ENCODE measurements at regions not wholly inside any gene's neighbourhood (a gene's known extent, or its start where the extent isn't known, plus 50 kb on each side); places are given as distances from the start of the nearest gene placed in this dataset.

- no peaks in the 10 kb centered on the region for H3K4me1 ChIP-seq (ENCODE audit: insufficient read depth, low read length)
- no peak overlapping the region for H3K9ac ChIP-seq (ENCODE audit: insufficient read depth, low read depth, low read length)
- BruUV-seq (replicated peaks): no TSS peak
- no peak for TF ChIP-seq ZBTB14 (CRISPR knock-in tag; IDR thresholded peaks at IDR 0.05)
- no peak for TF ChIP-seq ZNF230 (CRISPR knock-in tag; IDR thresholded peaks at IDR 0.05)
- no peak for TF ChIP-seq ZNF816 (CRISPR knock-in tag; IDR thresholded peaks at IDR 0.05; ENCODE audit: borderline replicate concordance)
- no peak for TF ChIP-seq SALL1 (CRISPR knock-in tag; IDR thresholded peaks at IDR 0.05)
- TF ChIP-seq SRSF4 (IDR thresholded peaks at IDR 0.05; ENCODE audit: low read depth, low read length, poor library complexity, severe bottlenecking): no peak
- no peak for TF ChIP-seq TOPORS (CRISPR knock-in tag; IDR thresholded peaks at IDR 0.05)
- TF ChIP-seq ZNF496 (CRISPR knock-in tag; IDR thresholded peaks at IDR 0.05; ENCODE audit: insufficient replicate concordance): no peak
- DNase-seq (ENCODE audit: low spot score) (no peak), FAIRE-seq (no peak), ATAC-seq (no peak)
- POLR2A ChIA-PET: no interaction called here
- no peak overlapping the region for H2AFZ ChIP-seq (ENCODE audit: low read length)
- no peaks in the 10 kb centered on the region for H3K79me2 ChIP-seq (ENCODE audit: insufficient read depth, low read length)
- no peaks in the 10 kb centered on the region for H3K9me3 ChIP-seq (ENCODE audit: low read length)
- no peaks in the 10 kb centered on the region for H4K20me1 ChIP-seq (ENCODE audit: insufficient read depth, low read length)
- no peak overlapping the region for H3K4me2 ChIP-seq (ENCODE audit: low read depth, low read length)
- no peak overlapping the region for H3K4me3 ChIP-seq (replicated peaks in 1 of 3; ENCODE audit: insufficient read depth in 1 of 3, low read depth in 2 of 3, low read length in 3 of 3)
- no peak overlapping the region for H3K27ac ChIP-seq (ENCODE audit: extremely low read length, insufficient read depth, low read length)
- H3K36me3 ChIP-seq (replicated peaks in 1 of 2; ENCODE audit: control insufficient read depth in 1 of 2, insufficient read depth in 2 of 2, low read length in 2 of 2): no peaks in the 10 kb centered on the region
- CTCF ChIA-PET (ENCODE audit: low intra/inter-chr PET ratio, low total read pairs): no interaction called here
- intact Hi-C loops (cut with micrococcal nuclease; ENCODE audit: unreplicated experiment): no loop called here
- no peaks in the 10 kb centered on the region for H3K27me3 ChIP-seq (ENCODE audit: control insufficient read depth in 1 of 2, insufficient read depth in 2 of 2, low read length in 2 of 2)
- in situ Hi-C loops (cut with HindIII; ENCODE audit: extremely low pct_ligation_motif_present, low pct_unique_long_range_greater_than_20kb): no loop called here
These were observed 2581.8 kb downstream of the PCDH9 start for GRCh38 chr13:64648293-64648692.

DNA sequence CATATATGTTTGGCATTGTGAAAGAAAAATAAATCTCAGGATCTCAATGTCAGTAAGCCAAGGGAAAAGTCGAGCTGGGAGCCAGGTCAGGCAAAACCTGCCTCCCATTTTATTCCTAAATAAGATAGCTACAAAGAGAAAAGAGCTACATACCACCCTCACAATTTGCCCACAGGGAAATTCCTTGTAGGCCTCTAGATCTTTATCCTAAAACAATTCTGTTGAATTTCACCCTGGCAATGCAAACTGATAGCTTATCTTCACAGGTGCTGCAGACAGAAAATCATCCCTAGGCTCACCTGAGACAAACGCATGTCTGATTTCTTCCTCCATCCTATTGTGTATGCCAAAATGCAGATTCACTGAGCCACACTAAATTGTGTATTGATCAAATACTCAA is 2587.1 kb downstream of the PCDH9 start:
- in situ Hi-C loops (cut with HindIII; ENCODE audit: extremely low pct_ligation_motif_present, low pct_unique_long_range_greater_than_20kb) (no loop called here), intact Hi-C loops (cut with micrococcal nuclease; ENCODE audit: unreplicated experiment) (no loop called here)
- H3K79me2 ChIP-seq (ENCODE audit: insufficient read depth, low read length): no peaks in the 10 kb centered on the region
- H3K4me2 ChIP-seq (ENCODE audit: low read depth, low read length): no peak overlapping the region
- DNase-seq (ENCODE audit: low spot score): no peak
- H3K27ac ChIP-seq (ENCODE audit: extremely low read length, insufficient read depth, low read length): no peak overlapping the region
- no peaks in the 10 kb centered on the region for H3K27me3 ChIP-seq (ENCODE audit: control insufficient read depth in 1 of 2, insufficient read depth in 2 of 2, low read length in 2 of 2)
- no peaks in the 10 kb centered on the region for H3K4me1 ChIP-seq (ENCODE audit: insufficient read depth, low read length)
- no peaks in the 10 kb centered on the region for H4K20me1 ChIP-seq (ENCODE audit: insufficient read depth, low read length)
- ChIA-PET POLR2A (no interaction called here), CTCF (ENCODE audit: low intra/inter-chr PET ratio, low total read pairs) (no interaction called here)
- H3K9me3 ChIP-seq (ENCODE audit: low read length): no peaks in the 10 kb centered on the region
- WGBS (ENCODE audit: low lambda C conversion rate): 4% methylated on average over 2 of the region's 2 CpGs
- BruUV-seq (replicated peaks): no TSS peak
- no peak for ATAC-seq
- no peak overlapping the region for H3K9ac ChIP-seq (ENCODE audit: insufficient read depth, low read depth, low read length)
- no peak for FAIRE-seq
- no peak overlapping the region for H2AFZ ChIP-seq (ENCODE audit: low read length)
- no peak overlapping the region for H3K4me3 ChIP-seq (replicated peaks in 1 of 3; ENCODE audit: insufficient read depth in 1 of 3, low read depth in 2 of 3, low read length in 3 of 3)
- H3K36me3 ChIP-seq (replicated peaks in 1 of 2; ENCODE audit: control insufficient read depth in 1 of 2, insufficient read depth in 2 of 2, low read length in 2 of 2): no peaks in the 10 kb centered on the region
- TF ChIP-seq TEAD3 (CRISPR knock-in tag; optimal IDR thresholded peaks at IDR 0.05; ENCODE audit: borderline replicate concordance): no peak
- no peak for TF ChIP-seq RFX1 (IDR thresholded peaks at IDR 0.05)
- TF ChIP-seq AKAP8 (CRISPR knock-in tag; IDR thresholded peaks at IDR 0.05): no peak
- no peak for TF ChIP-seq ZIK1 (CRISPR knock-in tag; IDR thresholded peaks at IDR 0.05; ENCODE audit: borderline replicate concordance, low read depth)
- no peak for TF ChIP-seq AHR (CRISPR knock-in tag; IDR thresholded peaks at IDR 0.05)
- TF ChIP-seq ZNF451 (CRISPR knock-in tag; IDR thresholded peaks at IDR 0.05): no peak
- TF ChIP-seq DDIT3 (CRISPR knock-in tag; IDR thresholded peaks at IDR 0.05): no peak
- no peak for TF ChIP-seq CSRNP1 (CRISPR knock-in tag; IDR thresholded peaks at IDR 0.05)
- no peak for TF ChIP-seq SP140L (CRISPR knock-in tag; IDR thresholded peaks at IDR 0.05; ENCODE audit: borderline replicate concordance)
